ENCODE measurements at regions not wholly inside any gene's neighbourhood (a gene's known extent, or its start where the extent isn't known, plus 50 kb on each side); places are given as distances from the start of the nearest gene placed in this dataset.

GRCh38 chr6:20326422-20326728, 75.3 kb upstream of the E2F3 start:
- no peak for TF ChIP-seq EZH2 (IDR thresholded peaks at IDR 0.05; ENCODE audit: borderline replicate concordance)
- TF ChIP-seq, protein P1, sequence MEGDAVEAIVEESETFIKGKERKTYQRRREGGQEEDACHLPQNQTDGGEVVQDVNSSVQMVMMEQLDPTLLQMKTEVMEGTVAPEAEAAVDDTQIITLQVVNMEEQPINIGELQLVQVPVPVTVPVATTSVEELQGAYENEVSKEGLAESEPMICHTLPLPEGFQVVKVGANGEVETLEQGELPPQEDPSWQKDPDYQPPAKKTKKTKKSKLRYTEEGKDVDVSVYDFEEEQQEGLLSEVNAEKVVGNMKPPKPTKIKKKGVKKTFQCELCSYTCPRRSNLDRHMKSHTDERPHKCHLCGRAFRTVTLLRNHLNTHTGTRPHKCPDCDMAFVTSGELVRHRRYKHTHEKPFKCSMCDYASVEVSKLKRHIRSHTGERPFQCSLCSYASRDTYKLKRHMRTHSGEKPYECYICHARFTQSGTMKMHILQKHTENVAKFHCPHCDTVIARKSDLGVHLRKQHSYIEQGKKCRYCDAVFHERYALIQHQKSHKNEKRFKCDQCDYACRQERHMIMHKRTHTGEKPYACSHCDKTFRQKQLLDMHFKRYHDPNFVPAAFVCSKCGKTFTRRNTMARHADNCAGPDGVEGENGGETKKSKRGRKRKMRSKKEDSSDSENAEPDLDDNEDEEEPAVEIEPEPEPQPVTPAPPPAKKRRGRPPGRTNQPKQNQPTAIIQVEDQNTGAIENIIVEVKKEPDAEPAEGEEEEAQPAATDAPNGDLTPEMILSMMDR (IDR thresholded peaks at IDR 0.05; ENCODE audit: poor library complexity): no peak

Measured in hepatocyte (in vitro differentiated cells).